ENCODE measurements at regions not wholly inside any gene's neighbourhood (a gene's known extent, or its start where the extent isn't known, plus 50 kb on each side); places are given as distances from the start of the nearest gene placed in this dataset.
A peak's percentile ranks its signal among the peaks of the same experiment; 100 is the strongest.

DNA sequence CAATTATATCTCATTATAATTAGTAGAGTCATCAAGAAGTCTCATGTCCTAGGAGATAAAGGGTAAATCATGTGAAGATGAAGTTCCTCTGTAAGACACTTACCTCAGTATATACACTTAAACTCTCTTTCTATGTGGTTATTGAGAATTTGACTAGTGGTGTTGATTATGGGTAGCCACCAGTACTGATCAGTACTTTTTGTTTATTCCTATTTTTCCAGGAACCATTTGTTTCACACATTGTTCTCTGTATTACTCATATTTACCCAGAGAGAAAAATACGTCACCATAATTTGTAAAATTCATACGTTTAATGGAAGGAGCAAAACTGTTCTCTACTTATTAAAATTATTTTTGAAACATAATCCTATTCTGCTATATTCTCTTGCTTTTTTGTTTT, 55.8 kb upstream of the PRDM8 start:
- Histone ChIP-seq H3K4me1 (ENCODE audit: control insufficient read depth, extremely low read depth, insufficient read depth, low read length) (peaks cover 13% of the 10 kb centered on the region), H3K9me1 (ENCODE audit: control insufficient read depth, extremely low read depth, insufficient read depth, low read length) (no peaks in the 10 kb centered on the region), H2AFZ (ENCODE audit: control insufficient read depth, low read length) (no peak overlapping the region), H3K27me3 (ENCODE audit: control insufficient read depth, extremely low read depth, insufficient read depth, low read length) (no peaks in the 10 kb centered on the region), H3K36me3 (ENCODE audit: control insufficient read depth in 2 of 2, extremely low read depth in 1 of 2, insufficient read depth in 2 of 2, low read length in 2 of 2) (no peaks in the 10 kb centered on the region), H3K79me2 (ENCODE audit: control insufficient read depth, insufficient read depth, low read length) (no peaks in the 10 kb centered on the region), H3K9ac (ENCODE audit: control insufficient read depth, extremely low read depth, insufficient read depth, low read length) (no peak overlapping the region), H4K20me1 (ENCODE audit: control insufficient read depth, extremely low read depth, insufficient read depth, low read length) (no peaks in the 10 kb centered on the region), H3K4me2 (ENCODE audit: control insufficient read depth, extremely low read depth, insufficient read depth, low read depth, low read length) (no peak overlapping the region), H3K4me3 (ENCODE audit: control insufficient read depth in 2 of 3, extremely low read depth in 1 of 3, insufficient read depth in 2 of 3, low read depth in 1 of 3, low read length in 3 of 3) (no peak overlapping the region), H3K27ac (ENCODE audit: control insufficient read depth, insufficient read depth, low read length) (no peak overlapping the region), H3K9me3 (ENCODE audit: control insufficient read depth, low read depth, low read length) (no peaks in the 10 kb centered on the region)
- DNase-seq (ENCODE audit: low read depth, low spot score) (no peak), FAIRE-seq (no peak)
- dilution Hi-C loops (cut with MboI; ENCODE audit: extremely low pct_ligation_motif_present, low sequenced_read_pairs), result no loop called here
- TF ChIP-seq, protein P1, sequence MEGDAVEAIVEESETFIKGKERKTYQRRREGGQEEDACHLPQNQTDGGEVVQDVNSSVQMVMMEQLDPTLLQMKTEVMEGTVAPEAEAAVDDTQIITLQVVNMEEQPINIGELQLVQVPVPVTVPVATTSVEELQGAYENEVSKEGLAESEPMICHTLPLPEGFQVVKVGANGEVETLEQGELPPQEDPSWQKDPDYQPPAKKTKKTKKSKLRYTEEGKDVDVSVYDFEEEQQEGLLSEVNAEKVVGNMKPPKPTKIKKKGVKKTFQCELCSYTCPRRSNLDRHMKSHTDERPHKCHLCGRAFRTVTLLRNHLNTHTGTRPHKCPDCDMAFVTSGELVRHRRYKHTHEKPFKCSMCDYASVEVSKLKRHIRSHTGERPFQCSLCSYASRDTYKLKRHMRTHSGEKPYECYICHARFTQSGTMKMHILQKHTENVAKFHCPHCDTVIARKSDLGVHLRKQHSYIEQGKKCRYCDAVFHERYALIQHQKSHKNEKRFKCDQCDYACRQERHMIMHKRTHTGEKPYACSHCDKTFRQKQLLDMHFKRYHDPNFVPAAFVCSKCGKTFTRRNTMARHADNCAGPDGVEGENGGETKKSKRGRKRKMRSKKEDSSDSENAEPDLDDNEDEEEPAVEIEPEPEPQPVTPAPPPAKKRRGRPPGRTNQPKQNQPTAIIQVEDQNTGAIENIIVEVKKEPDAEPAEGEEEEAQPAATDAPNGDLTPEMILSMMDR (optimal IDR thresholded peaks at IDR 0.05 in 1 of 3, IDR thresholded peaks at IDR 0.05 in 1 of 3, conservative IDR thresholded peaks at IDR 0.05 in 1 of 3; ENCODE audit: extremely low read depth in 1 of 3, insufficient read depth in 2 of 3, low read length in 3 of 3), result no peak
- no peak for TF ChIP-seq EZH2 (IDR thresholded peaks at IDR 0.05; ENCODE audit: low read length)

DNA sequence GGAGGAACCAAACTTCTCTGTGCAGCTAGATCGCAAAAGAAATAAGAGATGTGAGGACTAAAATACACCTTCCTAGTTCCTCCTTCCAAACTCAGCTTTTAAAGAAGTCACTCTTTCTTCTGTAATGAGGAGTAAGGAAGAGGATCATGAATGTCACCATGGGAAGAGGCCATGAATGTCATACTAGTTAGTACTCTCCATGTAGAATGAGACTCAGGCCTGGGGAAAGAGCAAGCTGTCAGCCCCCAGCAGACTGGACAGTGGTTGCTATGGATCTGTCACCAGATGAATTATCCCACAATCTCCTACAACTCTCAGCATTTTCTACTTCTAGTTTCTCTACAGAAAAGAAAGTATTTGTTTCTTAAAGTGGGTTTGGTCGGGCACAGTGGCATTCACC, 57.1 kb upstream of the PRDM8 start:
- FAIRE-seq, result peak; percentile 55
- peaks cover 22% of the 10 kb centered on the region for H3K4me1 ChIP-seq (ENCODE audit: control insufficient read depth, extremely low read depth, insufficient read depth, low read length)
- dilution Hi-C loops (cut with MboI; ENCODE audit: extremely low pct_ligation_motif_present, low sequenced_read_pairs), result no loop called here

More for the DNA sequence above, 57.1 kb upstream of the PRDM8 start:
- H3K27ac ChIP-seq (ENCODE audit: control insufficient read depth, insufficient read depth, low read length), result no peak overlapping the region
- no peak for DNase-seq (ENCODE audit: low read depth, low spot score)
- no peaks in the 10 kb centered on the region for H3K9me1 ChIP-seq (ENCODE audit: control insufficient read depth, extremely low read depth, insufficient read depth, low read length)
- no peak overlapping the region for H3K9ac ChIP-seq (ENCODE audit: control insufficient read depth, extremely low read depth, insufficient read depth, low read length)
- H3K4me2 ChIP-seq (ENCODE audit: control insufficient read depth, extremely low read depth, insufficient read depth, low read depth, low read length), result no peak overlapping the region
- no peaks in the 10 kb centered on the region for H3K9me3 ChIP-seq (ENCODE audit: control insufficient read depth, low read depth, low read length)
- TF ChIP-seq, protein P1 (optimal IDR thresholded peaks at IDR 0.05 in 1 of 3, IDR thresholded peaks at IDR 0.05 in 1 of 3, conservative IDR thresholded peaks at IDR 0.05 in 1 of 3; ENCODE audit: extremely low read depth in 1 of 3, insufficient read depth in 2 of 3, low read length in 3 of 3), result no peak
- H3K36me3 ChIP-seq (ENCODE audit: control insufficient read depth in 2 of 2, extremely low read depth in 1 of 2, insufficient read depth in 2 of 2, low read length in 2 of 2), result no peaks in the 10 kb centered on the region
- H4K20me1 ChIP-seq (ENCODE audit: control insufficient read depth, extremely low read depth, insufficient read depth, low read length), result no peaks in the 10 kb centered on the region
- no peak overlapping the region for H2AFZ ChIP-seq (ENCODE audit: control insufficient read depth, low read length)
- no peaks in the 10 kb centered on the region for H3K79me2 ChIP-seq (ENCODE audit: control insufficient read depth, insufficient read depth, low read length)
- H3K27me3 ChIP-seq (ENCODE audit: control insufficient read depth, extremely low read depth, insufficient read depth, low read length), result no peaks in the 10 kb centered on the region
- no peak overlapping the region for H3K4me3 ChIP-seq (ENCODE audit: control insufficient read depth in 2 of 3, extremely low read depth in 1 of 3, insufficient read depth in 2 of 3, low read depth in 1 of 3, low read length in 3 of 3)
